Stimulated activated CD8-positive, alpha-beta memory T cell treated with anti-CD3 and anti-CD28 coated beads, Interleukin-2, amount 100 ng/mL, for 48 hours (primary cell): ENCODE measurements at regions not wholly inside any gene's neighbourhood (a gene's known extent, or its start where the extent isn't known, plus 50 kb on each side); places are given as distances from the start of the nearest gene placed in this dataset.
"Not testable (repeated sequence)": the region's sequence is repeated elsewhere in the genome, so short reads cannot be mapped to it uniquely, and the experiment has no call there.

Source experiments
- DNase-seq, 2 donors: peaks; one replicate each; pipeline ENCODE4 v3.0.0-alpha.2; 2020; ENCODE audit warnings: low read depth in 2 of 2

GRCh38 chr10:36493516-36493880 lies 631.9 kb upstream of the ANKRD30A start:
- no peak for DNase-seq

GRCh38 chr10:36492590-36493515 lies 632.5 kb upstream of the ANKRD30A start:
- DNase-seq, result no peak

- no peak for DNase-seq
Observed at GRCh38 chr10:36491926-36492325, 633.5 kb upstream of the ANKRD30A start.

GRCh38 chr10:36489611-36490228 lies 635.7 kb upstream of the ANKRD30A start:
- DNase-seq, result no peak

- no peak for DNase-seq
Observed at GRCh38 chr10:36489181-36489580, 636.2 kb upstream of the ANKRD30A start.

GRCh38 chr10:36488579-36488978 lies 636.8 kb upstream of the ANKRD30A start:
- DNase-seq, result no peak

GRCh38 chr10:36479073-36479472 lies 646.3 kb upstream of the ANKRD30A start:
- no peak for DNase-seq

- no peak for DNase-seq
Observed at GRCh38 chr10:36476399-36476798, 649.0 kb upstream of the ANKRD30A start.

GRCh38 chr10:36475746-36476145 lies 649.7 kb upstream of the ANKRD30A start:
- no peak for DNase-seq

- DNase-seq, result no peak
Observed at GRCh38 chr10:36474456-36474855, 650.9 kb upstream of the ANKRD30A start.

- DNase-seq, result no peak
Observed at GRCh38 chr10:36473122-36473521, 652.3 kb upstream of the ANKRD30A start.

GRCh38 chr10:36469585-36469984 lies 655.8 kb upstream of the ANKRD30A start:
- no peak for DNase-seq

GRCh38 chr10:36468620-36469019 lies 656.8 kb upstream of the ANKRD30A start:
- no peak for DNase-seq

- no peak for DNase-seq
Observed at GRCh38 chr10:36465604-36466379, 659.6 kb upstream of the ANKRD30A start.

GRCh38 chr10:36464291-36464690 lies 661.1 kb upstream of the ANKRD30A start:
- no peak for DNase-seq

GRCh38 chr10:36463390-36463789 lies 662.0 kb upstream of the ANKRD30A start:
- no peak for DNase-seq

- no peak for DNase-seq
Observed at GRCh38 chr10:36462194-36462593, 663.2 kb upstream of the ANKRD30A start.

- not testable (repeated sequence) for DNase-seq
Observed at GRCh38 chr10:36458437-36458836, 667.0 kb upstream of the ANKRD30A start.

- no peak for DNase-seq
Observed at GRCh38 chr10:36457751-36458150, 667.6 kb upstream of the ANKRD30A start.

GRCh38 chr10:36455526-36456133 lies 669.8 kb upstream of the ANKRD30A start:
- no peak for DNase-seq

- DNase-seq, result no peak
Observed at GRCh38 chr10:36452851-36453250, 672.5 kb upstream of the ANKRD30A start.

GRCh38 chr10:36451391-36451970 lies 673.9 kb upstream of the ANKRD30A start:
- DNase-seq, result no peak
